SK-N-SH treated with all-trans-retinoic acid at 6 μM for 48 hours (cell line): ENCODE measurements at regions not wholly inside any gene's neighbourhood (a gene's known extent, or its start where the extent isn't known, plus 50 kb on each side); places are given as distances from the start of the nearest gene placed in this dataset.

Source experiments
- ARNTL ChIP-seq: fragments of 450-650 bp; formaldehyde crosslinking; IDR thresholded peaks from 2 replicates; pipeline ENCODE4 v1.5.0; 2020; ENCODE audit warnings: low read depth, mild to moderate bottlenecking, moderate library complexity, borderline replicate concordance
- CSDC2 ChIP-seq: fragments of 250-450 bp; sonication (Bioruptor Pico); IDR thresholded peaks from 2 replicates; pipeline ENCODE4 v1.5.0; 2020; ENCODE audit warnings: mild to moderate bottlenecking, moderate library complexity
- ESRRG ChIP-seq: fragments of 250-450 bp; sonication (Bioruptor Pico); IDR thresholded peaks from 2 replicates; pipeline ENCODE4 v1.6.1; 2021; ENCODE audit warnings: mild to moderate bottlenecking
- OSR1 ChIP-seq: fragments of 250-450 bp; sonication (Bioruptor Pico); IDR thresholded peaks from 2 replicates; pipeline ENCODE4 v1.8.0; 2022; ENCODE audit warnings: moderate library complexity, mild to moderate bottlenecking, inconsistent platforms
- SNAI2 ChIP-seq: fragments of 250-450 bp; sonication (Bioruptor Pico); IDR thresholded peaks from 2 replicates; pipeline ENCODE4 v1.5.0; 2020; ENCODE audit warnings: mild to moderate bottlenecking, moderate library complexity
- TOX ChIP-seq: fragments of 250-450 bp; sonication (Bioruptor Pico); IDR thresholded peaks from 2 replicates; pipeline ENCODE4 v1.8.0; 2021; ENCODE audit warnings: mild to moderate bottlenecking, moderate library complexity, borderline replicate concordance
- ZFP30 ChIP-seq: fragments of 450-650 bp; formaldehyde crosslinking; IDR thresholded peaks from 2 replicates; pipeline ENCODE4 v1.5.0; 2022; ENCODE audit warnings: mild to moderate bottlenecking, moderate library complexity
- ZNF565 ChIP-seq: fragments of 450-650 bp; formaldehyde crosslinking; conservative IDR thresholded peaks from 2 replicates; pipeline ENCODE4 v1.5.0; 2020; ENCODE audit warnings: low read depth, mild to moderate bottlenecking, moderate library complexity
- TF ChIP-seq, protein P1 (sequence below): fragments of 250-450 bp; sonication (Bioruptor Pico); IDR thresholded peaks from 2 replicates; pipeline ENCODE4 v1.8.0; 2021; ENCODE audit warnings: low read depth, mild to moderate bottlenecking, moderate library complexity, borderline replicate concordance
- TF ChIP-seq, protein P2 (sequence below): fragments of 250-450 bp; sonication (Bioruptor Pico); IDR thresholded peaks from 2 replicates; pipeline ENCODE4 v1.8.0; 2020; ENCODE audit warnings: mild to moderate bottlenecking, moderate library complexity, borderline replicate concordance
- TF ChIP-seq, protein P3 (sequence below): fragments of 250-450 bp; sonication (Bioruptor Pico); IDR thresholded peaks from 2 replicates; pipeline ENCODE4 v1.5.1; 2020; ENCODE audit warnings: low read depth, mild to moderate bottlenecking, moderate library complexity

DNA sequence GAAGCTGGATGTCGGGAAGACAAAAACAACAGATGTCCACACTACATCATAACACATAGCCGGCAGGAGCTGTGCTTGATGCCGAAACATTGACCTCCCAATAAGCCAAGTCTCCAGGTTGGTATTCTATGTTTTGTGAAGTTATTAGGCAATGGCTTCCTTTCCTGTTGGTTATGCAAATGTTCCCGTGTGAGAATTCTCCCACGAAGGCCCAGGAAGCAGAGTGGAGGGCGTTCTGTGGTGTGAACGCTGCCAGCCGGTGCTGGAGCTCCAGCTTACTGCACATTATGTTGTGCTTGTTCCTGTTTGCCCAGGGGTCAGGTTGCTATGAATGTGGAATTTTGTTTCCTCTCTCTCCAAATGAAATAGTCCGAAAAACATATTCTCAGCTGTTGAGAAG lies 156.4 kb upstream of the HMGA2 start:
- TF ChIP-seq ESRRG (CRISPR knock-in tag) (no peak), TOX (CRISPR knock-in tag) (no peak), ZNF565 (CRISPR knock-in tag) (no peak), SNAI2 (CRISPR knock-in tag) (no peak), ZFP30 (CRISPR knock-in tag) (no peak), OSR1 (CRISPR knock-in tag) (no peak), CSDC2 (CRISPR knock-in tag) (no peak), ARNTL (CRISPR knock-in tag) (no peak)
- TF ChIP-seq, protein P1, sequence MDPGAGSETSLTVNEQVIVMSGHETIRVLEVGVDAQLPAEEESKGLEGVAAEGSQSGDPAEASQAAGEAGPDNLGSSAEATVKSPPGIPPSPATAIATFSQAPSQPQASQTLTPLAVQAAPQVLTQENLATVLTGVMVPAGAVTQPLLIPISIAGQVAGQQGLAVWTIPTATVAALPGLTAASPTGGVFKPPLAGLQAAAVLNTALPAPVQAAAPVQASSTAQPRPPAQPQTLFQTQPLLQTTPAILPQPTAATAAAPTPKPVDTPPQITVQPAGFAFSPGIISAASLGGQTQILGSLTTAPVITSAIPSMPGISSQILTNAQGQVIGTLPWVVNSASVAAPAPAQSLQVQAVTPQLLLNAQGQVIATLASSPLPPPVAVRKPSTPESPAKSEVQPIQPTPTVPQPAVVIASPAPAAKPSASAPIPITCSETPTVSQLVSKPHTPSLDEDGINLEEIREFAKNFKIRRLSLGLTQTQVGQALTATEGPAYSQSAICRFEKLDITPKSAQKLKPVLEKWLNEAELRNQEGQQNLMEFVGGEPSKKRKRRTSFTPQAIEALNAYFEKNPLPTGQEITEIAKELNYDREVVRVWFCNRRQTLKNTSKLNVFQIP (CRISPR knock-in tag), result no peak
- TF ChIP-seq, protein P2, sequence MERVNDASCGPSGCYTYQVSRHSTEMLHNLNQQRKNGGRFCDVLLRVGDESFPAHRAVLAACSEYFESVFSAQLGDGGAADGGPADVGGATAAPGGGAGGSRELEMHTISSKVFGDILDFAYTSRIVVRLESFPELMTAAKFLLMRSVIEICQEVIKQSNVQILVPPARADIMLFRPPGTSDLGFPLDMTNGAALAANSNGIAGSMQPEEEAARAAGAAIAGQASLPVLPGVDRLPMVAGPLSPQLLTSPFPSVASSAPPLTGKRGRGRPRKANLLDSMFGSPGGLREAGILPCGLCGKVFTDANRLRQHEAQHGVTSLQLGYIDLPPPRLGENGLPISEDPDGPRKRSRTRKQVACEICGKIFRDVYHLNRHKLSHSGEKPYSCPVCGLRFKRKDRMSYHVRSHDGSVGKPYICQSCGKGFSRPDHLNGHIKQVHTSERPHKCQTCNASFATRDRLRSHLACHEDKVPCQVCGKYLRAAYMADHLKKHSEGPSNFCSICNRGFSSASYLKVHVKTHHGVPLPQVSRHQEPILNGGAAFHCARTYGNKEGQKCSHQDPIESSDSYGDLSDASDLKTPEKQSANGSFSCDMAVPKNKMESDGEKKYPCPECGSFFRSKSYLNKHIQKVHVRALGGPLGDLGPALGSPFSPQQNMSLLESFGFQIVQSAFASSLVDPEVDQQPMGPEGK (CRISPR knock-in tag), result no peak
- TF ChIP-seq, protein P3, sequence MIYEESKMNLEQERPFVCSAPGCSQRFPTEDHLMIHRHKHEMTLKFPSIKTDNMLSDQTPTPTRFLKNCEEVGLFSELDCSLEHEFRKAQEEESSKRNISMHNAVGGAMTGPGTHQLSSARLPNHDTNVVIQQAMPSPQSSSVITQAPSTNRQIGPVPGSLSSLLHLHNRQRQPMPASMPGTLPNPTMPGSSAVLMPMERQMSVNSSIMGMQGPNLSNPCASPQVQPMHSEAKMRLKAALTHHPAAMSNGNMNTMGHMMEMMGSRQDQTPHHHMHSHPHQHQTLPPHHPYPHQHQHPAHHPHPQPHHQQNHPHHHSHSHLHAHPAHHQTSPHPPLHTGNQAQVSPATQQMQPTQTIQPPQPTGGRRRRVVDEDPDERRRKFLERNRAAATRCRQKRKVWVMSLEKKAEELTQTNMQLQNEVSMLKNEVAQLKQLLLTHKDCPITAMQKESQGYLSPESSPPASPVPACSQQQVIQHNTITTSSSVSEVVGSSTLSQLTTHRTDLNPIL, result no peak
